ENCODE measurements at regions not wholly inside any gene's neighbourhood (a gene's known extent, or its start where the extent isn't known, plus 50 kb on each side); places are given as distances from the start of the nearest gene placed in this dataset.
A peak's percentile ranks its signal among the peaks of the same experiment; 100 is the strongest.

DNA sequence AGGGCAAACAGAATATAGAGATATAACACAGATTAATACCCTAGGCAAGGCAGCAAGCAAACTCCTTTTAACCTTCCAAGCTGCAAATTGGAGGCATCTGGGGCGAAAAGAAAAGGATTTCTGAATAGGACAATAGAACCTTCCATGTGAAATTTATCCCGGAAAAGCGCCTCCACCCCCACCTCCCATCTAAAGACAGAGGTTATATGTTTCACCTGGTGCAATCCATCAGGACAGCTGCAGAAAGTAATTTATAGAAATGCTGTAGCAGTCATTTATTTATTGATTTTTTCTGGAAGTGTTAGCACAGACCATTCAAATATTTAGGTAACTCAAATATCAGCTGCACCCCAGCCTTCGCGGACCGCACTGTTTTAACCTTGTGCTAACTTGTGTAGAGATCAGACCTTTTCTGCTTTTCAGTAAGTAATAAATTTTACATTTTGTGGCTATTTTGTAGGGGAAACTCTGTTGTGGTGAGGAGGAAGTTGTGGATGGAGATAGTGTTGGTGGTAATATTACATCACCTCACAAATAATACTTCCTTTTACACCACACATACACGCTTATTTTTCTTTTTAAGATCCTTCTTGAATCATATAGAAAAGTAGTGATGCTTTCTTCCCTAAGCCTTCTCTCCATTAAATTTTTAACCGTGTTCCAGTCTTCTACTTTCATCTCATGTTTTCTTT, 919.3 kb upstream of the CDH2 start:
- TF ChIP-seq, protein P1, sequence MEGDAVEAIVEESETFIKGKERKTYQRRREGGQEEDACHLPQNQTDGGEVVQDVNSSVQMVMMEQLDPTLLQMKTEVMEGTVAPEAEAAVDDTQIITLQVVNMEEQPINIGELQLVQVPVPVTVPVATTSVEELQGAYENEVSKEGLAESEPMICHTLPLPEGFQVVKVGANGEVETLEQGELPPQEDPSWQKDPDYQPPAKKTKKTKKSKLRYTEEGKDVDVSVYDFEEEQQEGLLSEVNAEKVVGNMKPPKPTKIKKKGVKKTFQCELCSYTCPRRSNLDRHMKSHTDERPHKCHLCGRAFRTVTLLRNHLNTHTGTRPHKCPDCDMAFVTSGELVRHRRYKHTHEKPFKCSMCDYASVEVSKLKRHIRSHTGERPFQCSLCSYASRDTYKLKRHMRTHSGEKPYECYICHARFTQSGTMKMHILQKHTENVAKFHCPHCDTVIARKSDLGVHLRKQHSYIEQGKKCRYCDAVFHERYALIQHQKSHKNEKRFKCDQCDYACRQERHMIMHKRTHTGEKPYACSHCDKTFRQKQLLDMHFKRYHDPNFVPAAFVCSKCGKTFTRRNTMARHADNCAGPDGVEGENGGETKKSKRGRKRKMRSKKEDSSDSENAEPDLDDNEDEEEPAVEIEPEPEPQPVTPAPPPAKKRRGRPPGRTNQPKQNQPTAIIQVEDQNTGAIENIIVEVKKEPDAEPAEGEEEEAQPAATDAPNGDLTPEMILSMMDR (IDR thresholded peaks at IDR 0.05) = no peak
- ATAC-seq (peak; percentile 43), DNase-seq (no peak)
- Histone ChIP-seq H3K9me3 (no peaks in the 10 kb centered on the region), H3K27ac (no peak overlapping the region), H3K36me3 (no peaks in the 10 kb centered on the region), H3K4me3 (no peak overlapping the region), H3K27me3 (no peaks in the 10 kb centered on the region), H3K4me1 (no peaks in the 10 kb centered on the region)
- intact Hi-C loops (cut with DNase I) = no loop called here

- ATAC-seq = no peak
- no peak overlapping the region for H3K27ac ChIP-seq
- no peaks in the 10 kb centered on the region for H3K36me3 ChIP-seq
- TF ChIP-seq, protein P1 (IDR thresholded peaks at IDR 0.05) = no peak
- no peaks in the 10 kb centered on the region for H3K9me3 ChIP-seq
- intact Hi-C loops (cut with DNase I) = no loop called here
- no peak overlapping the region for H3K4me3 ChIP-seq
- H3K4me1 ChIP-seq = no peaks in the 10 kb centered on the region
- no peaks in the 10 kb centered on the region for H3K27me3 ChIP-seq
- DNase-seq = no peak
Observed at GRCh38 chr18:29087616-29088246, 910.8 kb upstream of the CDH2 start.

- no peak for ATAC-seq
Observed at GRCh38 chr18:29084120-29084519, 907.2 kb upstream of the CDH2 start.

DNA sequence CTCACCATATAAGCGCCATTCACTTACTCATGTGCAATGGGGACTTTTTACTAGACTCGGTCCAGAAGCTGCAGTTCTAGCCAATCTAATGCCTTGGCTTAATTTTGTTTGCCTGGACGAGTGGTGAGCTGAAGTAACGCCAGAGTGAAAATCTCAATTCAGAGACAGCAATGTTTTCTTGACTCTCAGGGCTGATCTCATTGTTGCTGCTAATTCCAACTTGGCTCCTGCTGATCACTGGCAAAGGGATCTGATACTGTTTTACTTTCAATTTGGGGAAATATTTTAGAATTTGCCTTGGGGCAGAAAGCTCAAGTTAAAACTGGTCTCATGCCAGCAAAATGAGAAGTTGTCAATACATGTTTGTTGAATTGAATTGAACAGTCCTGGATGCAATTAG, 906.6 kb upstream of the CDH2 start:
- Histone ChIP-seq H3K9me3 (no peaks in the 10 kb centered on the region), H3K4me1 (no peaks in the 10 kb centered on the region), H3K4me3 (no peak overlapping the region), H3K36me3 (no peaks in the 10 kb centered on the region), H3K27ac (no peak overlapping the region), H3K27me3 (no peaks in the 10 kb centered on the region)
- ATAC-seq (no peak), DNase-seq (no peak)
- intact Hi-C loops (cut with DNase I) = no loop called here
- TF ChIP-seq, protein P1 (IDR thresholded peaks at IDR 0.05) = no peak

More at GRCh38 chr18:29084120-29084519, 907.2 kb upstream of the CDH2 start:
- H3K9me3 ChIP-seq = no peaks in the 10 kb centered on the region
- H3K4me3 ChIP-seq = no peak overlapping the region
- no peaks in the 10 kb centered on the region for H3K4me1 ChIP-seq
- intact Hi-C loops (cut with DNase I) = no loop called here
- H3K27me3 ChIP-seq = no peaks in the 10 kb centered on the region
- TF ChIP-seq, protein P1 (IDR thresholded peaks at IDR 0.05) = no peak
- H3K27ac ChIP-seq = no peak overlapping the region
- no peak for DNase-seq
- H3K36me3 ChIP-seq = no peaks in the 10 kb centered on the region

DNA sequence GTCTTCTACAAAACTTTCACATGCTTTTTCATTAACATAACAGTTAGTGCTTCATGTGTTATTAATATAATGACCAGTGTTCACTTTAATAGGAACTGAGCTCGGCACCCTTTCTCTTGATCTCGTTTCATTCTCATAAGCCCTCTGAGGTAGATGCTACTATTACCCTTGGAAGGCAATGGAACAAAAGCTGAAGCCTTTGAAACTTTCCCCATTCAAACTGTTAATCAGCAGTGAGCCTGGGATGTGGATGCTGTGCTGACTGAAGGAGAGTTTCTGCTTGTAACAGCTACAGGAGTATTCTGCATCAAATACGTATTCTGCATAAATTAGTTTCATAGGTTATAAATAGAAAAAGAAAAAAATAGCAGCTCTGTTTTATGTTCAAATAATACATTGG, 904.0 kb upstream of the CDH2 start:
- ATAC-seq = no peak
- intact Hi-C loops (cut with DNase I) = no loop called here

More for the DNA sequence above, 904.0 kb upstream of the CDH2 start:
- Histone ChIP-seq H3K27ac (no peak overlapping the region), H3K4me3 (no peak overlapping the region), H3K9me3 (no peaks in the 10 kb centered on the region), H3K27me3 (no peaks in the 10 kb centered on the region), H3K4me1 (no peaks in the 10 kb centered on the region), H3K36me3 (no peaks in the 10 kb centered on the region)
- DNase-seq = no peak
- TF ChIP-seq, protein P1 (IDR thresholded peaks at IDR 0.05) = no peak

All from upper lobe of right lung (tissue), 1 donor.